OCI-LY7 (cell line): ENCODE measurements at regions not wholly inside any gene's neighbourhood (a gene's known extent, or its start where the extent isn't known, plus 50 kb on each side); places are given as distances from the start of the nearest gene placed in this dataset.
A peak's percentile ranks its signal among the peaks of the same experiment; 100 is the strongest.

Source experiments
- EZH2phosphoT487 ChIP-seq: fragments of 200-600 bp; sonication (generic); IDR thresholded peaks from 2 replicates; pipeline ENCODE4 v1.6.1; 2018; ENCODE audit warnings: low read depth, borderline replicate concordance, mild to moderate bottlenecking, mixed run types, antibody characterized with exemption, low read length, moderate library complexity, mixed read lengths
- TF ChIP-seq, protein P1 (sequence below): fragments of 200-600 bp; sonication (generic); conservative IDR thresholded peaks from 2 replicates; pipeline ENCODE4 v1.5.1; 2014; ENCODE audit warnings: mild to moderate bottlenecking, antibody characterized with exemption, low read length, moderate library complexity, mixed read lengths

DNA sequence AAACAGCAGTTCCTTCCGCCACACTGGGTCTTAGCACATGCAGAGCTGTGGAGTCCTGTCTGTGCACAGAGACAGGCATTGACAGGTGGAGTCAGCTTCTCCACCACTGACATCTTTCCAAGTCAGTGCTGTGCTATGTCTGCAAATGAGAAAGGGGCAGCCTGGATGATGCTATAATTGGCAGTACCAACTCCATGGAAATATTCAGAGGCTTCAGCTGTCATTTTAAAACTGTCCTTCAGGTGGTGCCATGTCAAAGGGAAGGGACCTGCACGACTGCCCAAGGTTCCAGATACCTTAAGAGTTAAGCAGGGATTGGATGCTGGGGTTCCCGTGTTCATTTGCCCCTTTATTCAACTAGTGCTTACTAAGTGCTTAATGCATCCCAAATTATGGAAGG lies 258.0 kb upstream of the PRKCQ start:
- TF ChIP-seq, protein P1, sequence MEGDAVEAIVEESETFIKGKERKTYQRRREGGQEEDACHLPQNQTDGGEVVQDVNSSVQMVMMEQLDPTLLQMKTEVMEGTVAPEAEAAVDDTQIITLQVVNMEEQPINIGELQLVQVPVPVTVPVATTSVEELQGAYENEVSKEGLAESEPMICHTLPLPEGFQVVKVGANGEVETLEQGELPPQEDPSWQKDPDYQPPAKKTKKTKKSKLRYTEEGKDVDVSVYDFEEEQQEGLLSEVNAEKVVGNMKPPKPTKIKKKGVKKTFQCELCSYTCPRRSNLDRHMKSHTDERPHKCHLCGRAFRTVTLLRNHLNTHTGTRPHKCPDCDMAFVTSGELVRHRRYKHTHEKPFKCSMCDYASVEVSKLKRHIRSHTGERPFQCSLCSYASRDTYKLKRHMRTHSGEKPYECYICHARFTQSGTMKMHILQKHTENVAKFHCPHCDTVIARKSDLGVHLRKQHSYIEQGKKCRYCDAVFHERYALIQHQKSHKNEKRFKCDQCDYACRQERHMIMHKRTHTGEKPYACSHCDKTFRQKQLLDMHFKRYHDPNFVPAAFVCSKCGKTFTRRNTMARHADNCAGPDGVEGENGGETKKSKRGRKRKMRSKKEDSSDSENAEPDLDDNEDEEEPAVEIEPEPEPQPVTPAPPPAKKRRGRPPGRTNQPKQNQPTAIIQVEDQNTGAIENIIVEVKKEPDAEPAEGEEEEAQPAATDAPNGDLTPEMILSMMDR, result peak; percentile 67
- TF ChIP-seq EZH2phosphoT487, result no peak
